PC-9 (cell line): ENCODE measurements at regions not wholly inside any gene's neighbourhood (a gene's known extent, or its start where the extent isn't known, plus 50 kb on each side); places are given as distances from the start of the nearest gene placed in this dataset.

Experiments used
- EZH2 ChIP-seq: fragments of 200-600 bp; sonication (generic); IDR thresholded peaks from 2 replicates; pipeline ENCODE4 v1.8.0; 2017; ENCODE audit warnings: antibody characterized with exemption, low read depth
- TF ChIP-seq, protein P1 (sequence below): fragments of 200-600 bp; sonication (generic); conservative IDR thresholded peaks from 2 replicates; pipeline ENCODE4 v1.6.1; 2017; ENCODE audit warnings: mixed run types, antibody characterized with exemption, mild to moderate bottlenecking, moderate library complexity

DNA sequence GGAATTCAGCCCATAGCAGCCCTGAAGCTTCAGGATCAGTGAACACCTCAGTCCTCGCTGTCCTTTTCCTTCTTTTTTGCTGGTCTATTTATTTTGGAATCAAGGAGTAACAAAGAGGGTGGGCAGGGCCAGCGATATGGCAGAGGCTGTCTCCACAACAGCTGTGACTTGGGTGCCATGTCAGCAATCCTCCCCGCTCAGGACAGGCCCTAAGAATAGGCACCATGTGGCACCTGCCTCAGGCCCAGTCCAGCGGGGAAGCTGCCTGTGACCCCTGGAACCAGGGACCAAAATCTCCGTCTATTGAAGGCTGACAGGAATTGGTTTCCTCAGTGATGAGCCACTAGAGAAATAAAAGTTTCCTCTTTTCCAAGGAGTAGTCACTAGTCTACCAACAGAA is 58.6 kb upstream of the TNR start:
- TF ChIP-seq EZH2, result no peak
- TF ChIP-seq, protein P1, sequence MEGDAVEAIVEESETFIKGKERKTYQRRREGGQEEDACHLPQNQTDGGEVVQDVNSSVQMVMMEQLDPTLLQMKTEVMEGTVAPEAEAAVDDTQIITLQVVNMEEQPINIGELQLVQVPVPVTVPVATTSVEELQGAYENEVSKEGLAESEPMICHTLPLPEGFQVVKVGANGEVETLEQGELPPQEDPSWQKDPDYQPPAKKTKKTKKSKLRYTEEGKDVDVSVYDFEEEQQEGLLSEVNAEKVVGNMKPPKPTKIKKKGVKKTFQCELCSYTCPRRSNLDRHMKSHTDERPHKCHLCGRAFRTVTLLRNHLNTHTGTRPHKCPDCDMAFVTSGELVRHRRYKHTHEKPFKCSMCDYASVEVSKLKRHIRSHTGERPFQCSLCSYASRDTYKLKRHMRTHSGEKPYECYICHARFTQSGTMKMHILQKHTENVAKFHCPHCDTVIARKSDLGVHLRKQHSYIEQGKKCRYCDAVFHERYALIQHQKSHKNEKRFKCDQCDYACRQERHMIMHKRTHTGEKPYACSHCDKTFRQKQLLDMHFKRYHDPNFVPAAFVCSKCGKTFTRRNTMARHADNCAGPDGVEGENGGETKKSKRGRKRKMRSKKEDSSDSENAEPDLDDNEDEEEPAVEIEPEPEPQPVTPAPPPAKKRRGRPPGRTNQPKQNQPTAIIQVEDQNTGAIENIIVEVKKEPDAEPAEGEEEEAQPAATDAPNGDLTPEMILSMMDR, result no peak
